Keratinocyte (primary cell): ENCODE measurements at regions not wholly inside any gene's neighbourhood (a gene's known extent, or its start where the extent isn't known, plus 50 kb on each side); places are given as distances from the start of the nearest gene placed in this dataset.

ENCODE experiments used
- EZH2 ChIP-seq: IDR thresholded peaks from one replicate; pipeline ENCODE4 v1.6.1; 2012; ENCODE audit warnings: inconsistent platforms, mild to moderate bottlenecking, low read length, moderate library complexity
- TF ChIP-seq, protein P1 (sequence below), 3 experiments: IDR thresholded peaks in 1 of 3; conservative IDR thresholded peaks in 1 of 3; optimal IDR thresholded peaks in 1 of 3; 2 replicates in 2 of 3; 3 replicates in 1 of 3; pipeline versions ENCODE3 to v1.5.1; 2011; ENCODE audit warnings: low read length in 3 of 3, mild to moderate bottlenecking in 3 of 3, moderate library complexity in 2 of 3, control low read depth in 1 of 3, inconsistent platforms in 1 of 3; ENCODE audit not compliant: insufficient read depth in 2 of 3; ENCODE audit errors: extremely low read depth in 1 of 3

DNA sequence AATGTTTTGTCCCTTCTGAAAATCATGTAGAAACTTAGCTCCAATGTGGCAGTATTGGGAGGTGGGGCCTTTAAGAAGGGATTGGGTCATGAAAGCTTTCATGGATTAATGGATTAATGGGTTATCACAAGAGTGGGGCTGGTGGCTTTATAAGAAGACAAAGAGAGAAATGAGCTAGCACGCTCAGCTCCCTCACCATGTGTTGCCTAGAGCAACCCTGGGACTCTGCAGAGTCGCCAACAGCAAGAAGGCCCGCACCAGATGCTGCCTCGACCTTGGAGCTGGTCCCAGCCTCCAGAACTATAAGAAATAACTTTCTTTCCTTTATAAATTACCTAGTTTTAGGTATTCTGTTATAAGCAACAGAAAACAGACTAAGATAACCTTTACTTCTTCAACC, 74.9 kb upstream of the HECW1 start:
- TF ChIP-seq, protein P1, sequence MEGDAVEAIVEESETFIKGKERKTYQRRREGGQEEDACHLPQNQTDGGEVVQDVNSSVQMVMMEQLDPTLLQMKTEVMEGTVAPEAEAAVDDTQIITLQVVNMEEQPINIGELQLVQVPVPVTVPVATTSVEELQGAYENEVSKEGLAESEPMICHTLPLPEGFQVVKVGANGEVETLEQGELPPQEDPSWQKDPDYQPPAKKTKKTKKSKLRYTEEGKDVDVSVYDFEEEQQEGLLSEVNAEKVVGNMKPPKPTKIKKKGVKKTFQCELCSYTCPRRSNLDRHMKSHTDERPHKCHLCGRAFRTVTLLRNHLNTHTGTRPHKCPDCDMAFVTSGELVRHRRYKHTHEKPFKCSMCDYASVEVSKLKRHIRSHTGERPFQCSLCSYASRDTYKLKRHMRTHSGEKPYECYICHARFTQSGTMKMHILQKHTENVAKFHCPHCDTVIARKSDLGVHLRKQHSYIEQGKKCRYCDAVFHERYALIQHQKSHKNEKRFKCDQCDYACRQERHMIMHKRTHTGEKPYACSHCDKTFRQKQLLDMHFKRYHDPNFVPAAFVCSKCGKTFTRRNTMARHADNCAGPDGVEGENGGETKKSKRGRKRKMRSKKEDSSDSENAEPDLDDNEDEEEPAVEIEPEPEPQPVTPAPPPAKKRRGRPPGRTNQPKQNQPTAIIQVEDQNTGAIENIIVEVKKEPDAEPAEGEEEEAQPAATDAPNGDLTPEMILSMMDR (optimal IDR thresholded peaks at IDR 0.05 in 1 of 3, IDR thresholded peaks at IDR 0.05 in 1 of 3, conservative IDR thresholded peaks at IDR 0.05 in 1 of 3; ENCODE audit: extremely low read depth in 1 of 3, insufficient read depth in 2 of 3, low read length in 3 of 3): no peak
- TF ChIP-seq EZH2: no peak
